GM20000 (cell line): ENCODE measurements at regions not wholly inside any gene's neighbourhood (a gene's known extent, or its start where the extent isn't known, plus 50 kb on each side); places are given as distances from the start of the nearest gene placed in this dataset.

Source experiments
- DNase-seq: peaks from one replicate; pipeline ENCODE4 v3.0.0; 2012; ENCODE audit warnings: low spot score
- CTCF ChIP-seq: IDR thresholded peaks from 2 replicates; pipeline ENCODE4 v1.5.1; 2012; ENCODE audit warnings: mild to moderate bottlenecking, control low read depth; ENCODE audit errors: extremely low read depth, missing control alignments

GRCh38 chr2:128997166-128997866 is 678.6 kb upstream of the HS6ST1 start:
- no peak for DNase-seq
- no peak for TF ChIP-seq CTCF

GRCh38 chr2:129001926-129002325 is 683.3 kb upstream of the HS6ST1 start:
- no peak for DNase-seq
- TF ChIP-seq CTCF, result no peak

- TF ChIP-seq CTCF, result no peak
- DNase-seq, result no peak
Measured at GRCh38 chr2:129002751-129003150, 684.1 kb upstream of the HS6ST1 start.

GRCh38 chr2:129004485-129004884 is 685.8 kb upstream of the HS6ST1 start:
- no peak for TF ChIP-seq CTCF
- DNase-seq, result no peak

GRCh38 chr2:129004940-129005490 is 686.3 kb upstream of the HS6ST1 start:
- no peak for DNase-seq
- TF ChIP-seq CTCF, result no peak

GRCh38 chr2:129006135-129006886 is 687.6 kb upstream of the HS6ST1 start:
- DNase-seq, result no peak
- no peak for TF ChIP-seq CTCF

- TF ChIP-seq CTCF, result no peak
- DNase-seq, result no peak
Measured at GRCh38 chr2:129006901-129007300, 688.2 kb upstream of the HS6ST1 start.
